Heart left ventricle (tissue), 16 donors: ENCODE measurements at regions not wholly inside any gene's neighbourhood (a gene's known extent, or its start where the extent isn't known, plus 50 kb on each side); places are given as distances from the start of the nearest gene placed in this dataset.

Experiments
- ATAC-seq, 4 donors: fragments of 200-7000 bp; cut with Tn5 transposase; one replicate each; pipeline ENCODE4 v1.9.1; 2020 to 2022; ENCODE audit warnings: moderate library complexity in 4 of 4, mild to moderate bottlenecking in 3 of 4, moderate number of reproducible peaks in 1 of 4
- DNase-seq, 5 donors: peaks; one replicate each; pipeline ENCODE4 v3.0.0-alpha.2; 2020
- H3K27ac ChIP-seq, 12 donors: fragments of 200-600 bp; sonication (generic) in 4 of 12; one replicate each; pipeline versions ENCODE4 v1.5.0 to v1.8.0; 2016 to 2022; ENCODE audit warnings: mild to moderate bottlenecking in 2 of 12
- H3K27me3 ChIP-seq, 9 donors: fragments of 200-600 bp; sonication (generic) in 2 of 9; one replicate each; pipeline versions ENCODE4 v1.5.1 to v1.8.0; 2016 to 2022; ENCODE audit warnings: mild to moderate bottlenecking in 3 of 9
- H3K36me3 ChIP-seq, 9 donors: fragments of 200-600 bp; sonication (generic) in 2 of 9; one replicate each; pipeline versions ENCODE4 v1.5.0 to v1.8.0; 2018 to 2022; ENCODE audit warnings: mild to moderate bottlenecking in 2 of 9
- H3K4me1 ChIP-seq, 12 donors: fragments of 200-600 bp; sonication (generic) in 4 of 12; one replicate each; pipeline versions ENCODE4 v1.5.0 to v1.8.0; 2016 to 2022; ENCODE audit warnings: mild to moderate bottlenecking in 3 of 12
- H3K4me3 ChIP-seq, 12 donors: fragments of 200-600 bp; sonication (generic) in 4 of 12; one replicate each; pipeline versions ENCODE4 v1.5.0 to v1.8.0; 2017 to 2022; ENCODE audit warnings: mild to moderate bottlenecking in 9 of 12, moderate library complexity in 4 of 12
- H3K9me3 ChIP-seq, 12 donors: fragments of 200-600 bp; sonication (generic) in 4 of 12; one replicate each; pipeline versions ENCODE4 v1.5.0 to v1.8.0; 2016 to 2022; ENCODE audit warnings: mild to moderate bottlenecking in 1 of 12
- CTCF ChIP-seq, 12 donors: fragments of 200-600 bp; sonication (generic) in 4 of 12; IDR thresholded peaks; one replicate each; pipeline versions ENCODE4 v1.5.0 to v1.8.0; 2018 to 2022; ENCODE audit warnings: antibody characterized with exemption in 12 of 12, mild to moderate bottlenecking in 5 of 12
- POLR2A ChIP-seq, 2 donors: fragments of 450-650 bp; IDR thresholded peaks; one replicate each; pipeline ENCODE4 v1.6.1; 2017; ENCODE audit warnings: antibody characterized with exemption in 2 of 2, mild to moderate bottlenecking in 2 of 2, moderate library complexity in 2 of 2
- WGBS, 4 donors: extraction: QIAGEN DNeasy Blood & Tissue Kit in 2 of 4; methylation state at CpG; one replicate each; pipeline versions ENCODE4 v1.1.5 to v1.1.7; 2013 to 2018; 5-methylcytosine and 5-hydroxymethylcytosine counted together
- intact Hi-C, 10 donors: fragments of 100-400 bp; cut with DNase I; formaldehyde crosslinking; loops; one replicate each; pipeline versions ENCODE4 v1.11.1 to v1.14.2; 2022
- donor health status: ischemic (EF 13 %, LVEDD 7.1; RV severe dilation, severe dysfunction).
- donor health status: healthy with polysubstance abuse.
- donor health status: DM: no; HTN: yes; CAD: no.
- donor health status: DM: no; HTN: no; CAD: no.
- donor health status: ischemic (EF 25% LVEDD 6.9; RV normal size, moderate dysfunction).
- donor health status: ischemic (EF 25% LVEDD 5.7; RV mildly dilated, moderate dysfunction).
- donor health status: healthy.
- donor health status: DM: yes; HTN: yes; CAD: no.
- donor health status: ischemic (EF 35%, LVEDD 5.7; RV mildly dilated, moderate dysfunction).
- donor health status: nonischemic (EF 11% LVEDD 7.7; RV severe dilation, severe dysfunction).
- donor health status: DM: yes; HTN: yes; CAD: no.
- donor health status: PGD.
- donor health status: ischemic (EF 29% LVEDD 5.4; RV normal size, mild dysfunction).
- donor health status: nonischemic (EF 23%, LVEDD 6.1; RV moderate dilation, normal function).

DNA sequence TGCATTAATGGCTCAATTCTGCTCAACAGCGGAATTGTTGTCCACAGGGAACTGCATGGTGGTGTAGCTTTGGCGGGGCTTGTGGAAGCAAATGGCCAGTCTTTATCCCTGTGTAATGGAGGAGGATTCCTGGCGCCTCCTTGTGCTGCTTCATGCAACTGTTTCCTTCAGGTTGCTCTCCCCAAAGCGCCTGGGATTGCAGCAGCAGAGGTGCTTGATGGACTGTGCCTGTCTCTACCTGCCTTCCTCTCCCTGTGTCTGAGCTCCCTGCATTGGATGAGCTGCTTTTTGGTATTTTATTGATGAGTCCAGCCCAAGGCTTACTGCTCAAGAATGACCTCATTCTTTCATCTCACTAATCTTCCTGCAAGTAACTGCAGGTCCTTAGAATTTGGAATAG, 72.9 kb upstream of the NDN start:
- Histone ChIP-seq H3K27ac (no peak overlapping the region), H3K4me1 (no peaks in the 10 kb centered on the region), H3K4me3 (no peak overlapping the region), H3K9me3 (peaks cover 0 to 12% (median 0%) of the 10 kb centered on the region in 12 donors), H3K36me3 (no peaks in the 10 kb centered on the region), H3K27me3 (no peaks in the 10 kb centered on the region)
- 30 to 43% (median 34%) methylated on average over 4 of the region's 4 CpGs for whole genome bisulfite sequencing, 4 donors
- no peak for DNase-seq
- no peak for TF ChIP-seq CTCF (IDR thresholded peaks at IDR 0.05)
- no peak for TF ChIP-seq POLR2A (IDR thresholded peaks at IDR 0.05)
- intact Hi-C loops = loop anchor here in 1 of 10 donors (10.0 kb wide), 1 partner anchor 55 kb away; no protein-coding TSS in a partner anchor
- ATAC-seq = no peak

GRCh38 chr15:23761386-23761785, 74.3 kb upstream of the NDN start:
- Histone ChIP-seq H3K27me3 (no peaks in the 10 kb centered on the region), H3K9me3 (peaks cover 0 to 12% (median 0%) of the 10 kb centered on the region in 12 donors), H3K4me3 (no peak overlapping the region), H3K36me3 (no peaks in the 10 kb centered on the region), H3K4me1 (no peaks in the 10 kb centered on the region), H3K27ac (no peak overlapping the region)
- intact Hi-C loops = loop anchor here in 1 of 10 donors (10.0 kb wide), 1 partner anchor 53 kb away; no protein-coding TSS in a partner anchor
- 67 to 76% (median 69%) methylated on average over 6 of the region's 6 CpGs for WGBS, 4 donors
- ATAC-seq = no peak
- no peak for DNase-seq
- TF ChIP-seq CTCF (IDR thresholded peaks at IDR 0.05) (no peak), POLR2A (IDR thresholded peaks at IDR 0.05) (no peak)

DNA sequence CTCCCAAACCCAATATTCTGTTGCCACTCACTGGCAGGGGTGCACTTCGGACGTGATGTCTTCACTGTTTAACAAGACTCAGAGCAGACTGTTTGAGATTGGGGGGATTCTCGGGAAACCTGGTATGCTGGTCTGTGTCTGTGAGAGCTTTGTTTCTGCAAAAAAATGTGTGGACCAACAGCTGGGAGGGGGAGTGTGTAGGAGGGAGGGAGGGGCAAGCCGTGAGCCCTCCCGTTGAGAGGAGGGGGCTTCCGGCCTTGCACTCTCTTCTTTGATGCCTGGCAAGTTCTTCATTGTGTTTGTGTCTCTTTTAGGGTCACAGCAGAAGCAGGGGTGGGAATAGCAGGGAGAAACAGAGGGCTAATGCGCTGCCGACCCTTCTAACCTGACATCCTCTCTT, 74.9 kb upstream of the NDN start:
- no peak for ATAC-seq
- TF ChIP-seq POLR2A (IDR thresholded peaks at IDR 0.05) (no peak), CTCF (IDR thresholded peaks at IDR 0.05) (no peak)
- Histone ChIP-seq H3K9me3 (peaks cover 0 to 12% (median 0%) of the 10 kb centered on the region in 12 donors), H3K27ac (no peak overlapping the region), H3K4me1 (no peaks in the 10 kb centered on the region), H3K4me3 (no peak overlapping the region), H3K27me3 (no peaks in the 10 kb centered on the region), H3K36me3 (no peaks in the 10 kb centered on the region)
- intact Hi-C loops = loop anchor here in 1 of 10 donors (10.0 kb wide), 1 partner anchor 53 kb away; no protein-coding TSS in a partner anchor
- DNase-seq = no peak
- 57 to 64% (median 61%) methylated on average over 8 of the region's 8 CpGs for WGBS, 4 donors

- Histone ChIP-seq H3K27me3 (no peaks in the 10 kb centered on the region), H3K27ac (no peak overlapping the region), H3K36me3 (no peaks in the 10 kb centered on the region), H3K4me1 (no peaks in the 10 kb centered on the region), H3K9me3 (peaks cover 0 to 12% (median 0%) of the 10 kb centered on the region in 12 donors), H3K4me3 (no peak overlapping the region)
- intact Hi-C loops = loop anchor here in 1 of 10 donors (10.0 kb wide), 1 partner anchor 52 kb away; no protein-coding TSS in a partner anchor
- no peak for DNase-seq
- ATAC-seq = no peak
- 81 to 88% (median 84%) methylated on average over 9 of the region's 9 CpGs for WGBS, 4 donors
- TF ChIP-seq CTCF (IDR thresholded peaks at IDR 0.05) (no peak), POLR2A (IDR thresholded peaks at IDR 0.05) (no peak)
Measured at GRCh38 chr15:23763021-23763420, 75.9 kb upstream of the NDN start.
